ENCODE measurements at regions not wholly inside any gene's neighbourhood (a gene's known extent, or its start where the extent isn't known, plus 50 kb on each side); places are given as distances from the start of the nearest gene placed in this dataset.

DNA sequence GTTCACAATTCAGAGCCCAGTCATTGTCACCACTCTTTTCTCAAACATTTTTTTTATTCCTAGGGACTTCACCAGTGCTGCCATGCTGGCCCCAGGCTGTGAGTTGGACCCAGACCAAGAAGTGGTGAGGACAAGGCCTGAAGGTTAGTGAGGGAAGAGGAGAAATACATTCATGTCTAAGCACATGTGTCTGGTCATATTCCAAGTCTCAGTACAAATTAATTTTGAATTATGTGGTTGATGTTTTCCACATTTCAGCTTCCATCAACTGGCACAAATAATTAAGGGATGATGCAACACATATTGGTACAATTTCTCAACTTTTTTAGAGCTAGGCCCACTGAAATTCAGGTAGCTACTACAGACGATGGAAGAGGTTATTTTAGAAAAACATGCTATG lies 106.6 kb upstream of the UPP2 start:
- ATAC-seq (no peak), DNase-seq (no peak)
- H3K27me3 Mint-ChIP-seq, result peaks cover 0 to 5% (median 0%) of the 10 kb centered on the region in 5 donors
- no peaks in the 10 kb centered on the region for H3K4me1 Mint-ChIP-seq
- ChIA-PET POLR2A (no interaction called here), CTCF (interaction anchor here (0.6 to 1.3 kb wide), 3 partner anchors 22 to 503 kb away, joined by 3 to 4 read pairs (median 4); no protein-coding TSS in a partner anchor)
- H3K4me3 ChIP-seq (ENCODE audit: low read length), result no peak overlapping the region
- H3K9me3 Mint-ChIP-seq, result peaks cover 0 to 16% (median 3%) of the 10 kb centered on the region in 11 donors
- H3K4me3 Mint-ChIP-seq, result no peak overlapping the region
- H3K27ac Mint-ChIP-seq, result no peak overlapping the region
- H3K36me3 ChIP-seq (ENCODE audit: control insufficient read depth in 2 of 3, insufficient read depth in 3 of 3, low read length in 3 of 3), result no peaks in the 10 kb centered on the region
- no peaks in the 10 kb centered on the region for H3K9me3 ChIP-seq (ENCODE audit: control insufficient read depth in 2 of 3, low read length in 3 of 3)
- intact Hi-C loops (cut with micrococcal nuclease), result no loop called here
- H3K4me1 ChIP-seq (ENCODE audit: control insufficient read depth in 2 of 2, insufficient read depth in 2 of 2, low read length in 2 of 2), result no peaks in the 10 kb centered on the region
- H3K27ac ChIP-seq (ENCODE audit: low read depth, low read length), result no peak overlapping the region
- H3K27me3 ChIP-seq (ENCODE audit: control insufficient read depth in 2 of 2, insufficient read depth in 2 of 2, low read length in 2 of 2), result no peaks in the 10 kb centered on the region
- H3K36me3 Mint-ChIP-seq, result peaks cover 0 to 5% (median 3%) of the 10 kb centered on the region in 5 donors

GRCh38 chr2:157991932-157992331 lies 109.7 kb upstream of the UPP2 start:
- Mint-ChIP-seq H3K27ac (no peak overlapping the region), H3K9me3 (no peaks in the 10 kb centered on the region)
- CTCF ChIA-PET, result interaction anchor here (0.6 to 1.4 kb wide), 3 partner anchors 48 to 688 kb away, joined by 3 to 5 read pairs (median 4); no protein-coding TSS in a partner anchor

GRCh38 chr2:157990173-157990572 lies 111.5 kb upstream of the UPP2 start:
- Histone ChIP-seq H3K4me1 (ENCODE audit: control insufficient read depth in 2 of 2, insufficient read depth in 2 of 2, low read length in 2 of 2) (no peaks in the 10 kb centered on the region), H3K4me3 (ENCODE audit: low read length) (no peak overlapping the region), H3K27me3 (ENCODE audit: control insufficient read depth in 2 of 2, insufficient read depth in 2 of 2, low read length in 2 of 2) (no peaks in the 10 kb centered on the region), H3K36me3 (ENCODE audit: control insufficient read depth in 2 of 3, insufficient read depth in 3 of 3, low read length in 3 of 3) (no peaks in the 10 kb centered on the region), H3K9me3 (ENCODE audit: control insufficient read depth in 2 of 3, low read length in 3 of 3) (no peaks in the 10 kb centered on the region), H3K27ac (ENCODE audit: low read depth, low read length) (no peak overlapping the region)
- CTCF ChIA-PET, result no interaction called here
- Mint-ChIP-seq H3K9me3 (peaks cover 0 to 3% (median 0%) of the 10 kb centered on the region in 11 donors), H3K4me1 (no peaks in the 10 kb centered on the region), H3K27me3 (peaks cover 0 to 13% (median 5%) of the 10 kb centered on the region in 5 donors), H3K27ac (no peak overlapping the region), H3K4me3 (no peak overlapping the region), H3K36me3 (peaks cover 0 to 4% (median 0%) of the 10 kb centered on the region in 5 donors)
- no peak for DNase-seq
- ATAC-seq, result no peak
- intact Hi-C loops (cut with micrococcal nuclease), result no loop called here
- POLR2A ChIA-PET, result no interaction called here

More at GRCh38 chr2:157991932-157992331, 109.7 kb upstream of the UPP2 start:
- no peaks in the 10 kb centered on the region for H3K9me3 ChIP-seq (ENCODE audit: control insufficient read depth in 2 of 3, low read length in 3 of 3)
- H3K27ac ChIP-seq (ENCODE audit: low read depth, low read length), result no peak overlapping the region
- Mint-ChIP-seq H3K4me3 (no peak overlapping the region), H3K4me1 (no peaks in the 10 kb centered on the region), H3K36me3 (peaks cover 0 to 3% (median 0%) of the 10 kb centered on the region in 5 donors), H3K27me3 (peaks cover 0 to 6% (median 5%) of the 10 kb centered on the region in 5 donors)
- POLR2A ChIA-PET, result no interaction called here
- no peak overlapping the region for H3K4me3 ChIP-seq (ENCODE audit: low read length)
- H3K27me3 ChIP-seq (ENCODE audit: control insufficient read depth in 2 of 2, insufficient read depth in 2 of 2, low read length in 2 of 2), result no peaks in the 10 kb centered on the region
- intact Hi-C loops (cut with micrococcal nuclease), result no loop called here
- ATAC-seq, result no peak
- DNase-seq, result no peak
- H3K36me3 ChIP-seq (ENCODE audit: control insufficient read depth in 2 of 3, insufficient read depth in 3 of 3, low read length in 3 of 3), result no peaks in the 10 kb centered on the region
- no peaks in the 10 kb centered on the region for H3K4me1 ChIP-seq (ENCODE audit: control insufficient read depth in 2 of 2, insufficient read depth in 2 of 2, low read length in 2 of 2)

- Histone ChIP-seq H3K27me3 (ENCODE audit: control insufficient read depth in 2 of 2, insufficient read depth in 2 of 2, low read length in 2 of 2) (no peaks in the 10 kb centered on the region), H3K4me3 (ENCODE audit: low read length) (no peak overlapping the region), H3K27ac (ENCODE audit: low read depth, low read length) (no peak overlapping the region), H3K36me3 (ENCODE audit: control insufficient read depth in 2 of 3, insufficient read depth in 3 of 3, low read length in 3 of 3) (no peaks in the 10 kb centered on the region), H3K9me3 (ENCODE audit: control insufficient read depth in 2 of 3, low read length in 3 of 3) (no peaks in the 10 kb centered on the region), H3K4me1 (ENCODE audit: control insufficient read depth in 2 of 2, insufficient read depth in 2 of 2, low read length in 2 of 2) (no peaks in the 10 kb centered on the region)
- intact Hi-C loops (cut with micrococcal nuclease), result loop anchor here in 1 of 2 donors (1.0 kb wide), 2 partner anchors 212 to 497 kb away; no protein-coding TSS in a partner anchor
- peaks cover 0 to 13% (median 5%) of the 10 kb centered on the region in 5 donors for H3K27me3 Mint-ChIP-seq
- CTCF ChIA-PET, result interaction anchor here (0.6 kb wide), 1 partner anchor 18 kb away, joined by 3 read pairs; no protein-coding TSS in a partner anchor
- DNase-seq (no peak), ATAC-seq (no peak)
- no peaks in the 10 kb centered on the region for H3K4me1 Mint-ChIP-seq
- peaks cover 0 to 4% (median under 1%) of the 10 kb centered on the region in 11 donors for H3K9me3 Mint-ChIP-seq
- no peak overlapping the region for H3K27ac Mint-ChIP-seq
- H3K36me3 Mint-ChIP-seq, result peaks cover 0 to 4% (median under 1%) of the 10 kb centered on the region in 5 donors
- no peak overlapping the region for H3K4me3 Mint-ChIP-seq
- POLR2A ChIA-PET, result no interaction called here
Observed at GRCh38 chr2:157989227-157989626, 112.4 kb upstream of the UPP2 start.

DNA sequence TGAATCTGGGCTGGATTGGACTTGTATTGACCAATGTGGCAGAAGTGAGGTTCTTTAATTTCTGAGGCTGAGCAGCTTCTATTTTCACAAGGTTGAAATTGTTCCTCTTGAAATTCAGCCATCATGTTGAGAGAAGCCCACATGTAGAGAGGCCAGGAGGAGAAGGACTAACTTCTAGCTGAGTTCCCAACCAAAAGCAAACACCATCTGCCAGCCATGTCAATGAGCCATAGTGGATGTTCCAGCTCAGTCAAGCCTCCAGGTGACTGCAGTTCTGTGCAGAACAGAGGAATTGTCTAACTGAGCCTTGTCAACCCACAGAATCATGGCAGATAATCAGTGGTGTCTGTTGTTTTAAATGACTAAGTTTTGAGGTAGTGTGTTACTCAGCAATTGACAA lies 110.6 kb upstream of the ACVR1 start:
- no peak for ATAC-seq
- intact Hi-C loops (cut with micrococcal nuclease), result no loop called here
- no peaks in the 10 kb centered on the region for H3K9me3 ChIP-seq (ENCODE audit: control insufficient read depth in 2 of 3, low read length in 3 of 3)
- H3K27me3 ChIP-seq (ENCODE audit: control insufficient read depth in 2 of 2, insufficient read depth in 2 of 2, low read length in 2 of 2), result no peaks in the 10 kb centered on the region
- Mint-ChIP-seq H3K36me3 (peaks cover 0 to 18% (median 4%) of the 10 kb centered on the region in 5 donors), H3K27me3 (peaks cover 0 to 18% (median 6%) of the 10 kb centered on the region in 5 donors), H3K4me3 (no peak overlapping the region), H3K4me1 (no peaks in the 10 kb centered on the region), H3K9me3 (peaks cover 0 to 21% (median 6%) of the 10 kb centered on the region in 11 donors), H3K27ac (no peak overlapping the region)
- CTCF ChIA-PET, result no interaction called here
- no peaks in the 10 kb centered on the region for H3K36me3 ChIP-seq (ENCODE audit: control insufficient read depth in 2 of 3, insufficient read depth in 3 of 3, low read length in 3 of 3)
- no peaks in the 10 kb centered on the region for H3K4me1 ChIP-seq (ENCODE audit: control insufficient read depth in 2 of 2, insufficient read depth in 2 of 2, low read length in 2 of 2)
- POLR2A ChIA-PET, result interaction anchor here (0.6 kb wide), 1 partner anchor 680 kb away, joined by 3 read pairs; no protein-coding TSS in a partner anchor
- H3K27ac ChIP-seq (ENCODE audit: low read depth, low read length), result no peak overlapping the region
- H3K4me3 ChIP-seq (ENCODE audit: low read length), result no peak overlapping the region
- DNase-seq, result no peak

DNA sequence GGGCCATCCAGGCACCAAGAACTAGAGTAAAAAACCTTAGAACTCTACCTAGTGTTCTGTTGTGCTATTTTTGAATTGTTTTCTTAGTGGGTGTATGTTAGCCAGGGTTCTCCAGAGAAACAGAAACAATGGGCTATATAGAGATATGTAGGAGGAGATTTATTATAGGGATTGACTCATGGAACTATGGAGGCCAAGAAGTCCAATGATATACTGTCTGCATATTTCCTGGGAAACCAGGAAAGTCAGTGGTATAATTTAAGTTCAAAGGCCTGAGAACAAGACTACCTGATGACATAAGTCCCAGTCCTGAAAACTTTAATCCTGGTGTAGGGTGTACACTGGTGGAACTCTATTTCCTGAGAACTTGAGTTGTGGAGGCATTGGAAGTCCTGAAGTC lies 108.7 kb upstream of the ACVR1 start:
- H3K4me3 Mint-ChIP-seq, result no peak overlapping the region
- peaks cover 0 to 18% (median 4%) of the 10 kb centered on the region in 5 donors for H3K36me3 Mint-ChIP-seq
- Histone ChIP-seq H3K27me3 (ENCODE audit: control insufficient read depth in 2 of 2, insufficient read depth in 2 of 2, low read length in 2 of 2) (no peaks in the 10 kb centered on the region), H3K9me3 (ENCODE audit: control insufficient read depth in 2 of 3, low read length in 3 of 3) (peaks cover 0 to 7% (median 0%) of the 10 kb centered on the region in 3 experiments), H3K4me1 (ENCODE audit: control insufficient read depth in 2 of 2, insufficient read depth in 2 of 2, low read length in 2 of 2) (no peaks in the 10 kb centered on the region), H3K4me3 (ENCODE audit: low read length) (no peak overlapping the region), H3K36me3 (ENCODE audit: control insufficient read depth in 2 of 3, insufficient read depth in 3 of 3, low read length in 3 of 3) (no peaks in the 10 kb centered on the region), H3K27ac (ENCODE audit: low read depth, low read length) (no peak overlapping the region)
- POLR2A ChIA-PET, result no interaction called here
- ATAC-seq (no peak), DNase-seq (no peak)
- CTCF ChIA-PET, result no interaction called here
- H3K9me3 Mint-ChIP-seq, result peaks cover 0 to 34% (median 10%) of the 10 kb centered on the region in 11 donors
- no peak overlapping the region for H3K27ac Mint-ChIP-seq
- H3K4me1 Mint-ChIP-seq, result no peaks in the 10 kb centered on the region
- H3K27me3 Mint-ChIP-seq, result peaks cover 0 to 18% (median 6%) of the 10 kb centered on the region in 5 donors
- intact Hi-C loops (cut with micrococcal nuclease), result no loop called here

DNA sequence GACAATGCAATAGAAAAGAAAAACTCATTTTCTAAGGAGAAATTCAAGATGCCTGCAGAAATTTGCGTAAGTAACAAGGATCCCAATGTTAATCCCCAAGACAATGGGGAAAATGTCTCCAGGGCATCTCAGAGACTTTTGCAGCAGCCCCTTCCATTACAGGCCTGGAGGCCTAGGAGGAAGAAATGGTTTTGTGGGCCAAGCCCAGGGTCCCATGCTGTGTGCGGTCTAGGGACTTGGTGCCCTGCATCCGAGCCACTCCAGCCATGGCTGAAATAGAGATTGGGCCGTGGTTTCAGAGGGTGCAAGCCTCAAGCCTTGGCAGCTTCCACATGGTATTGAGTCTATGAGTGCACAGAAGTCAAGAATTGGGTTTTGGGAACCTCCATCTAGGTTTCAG lies 103.9 kb upstream of the ACVR1 start:
- no peaks in the 10 kb centered on the region for H3K36me3 ChIP-seq (ENCODE audit: control insufficient read depth in 2 of 3, insufficient read depth in 3 of 3, low read length in 3 of 3)
- ChIA-PET POLR2A (no interaction called here), CTCF (no interaction called here)
- no peak overlapping the region for H3K4me3 ChIP-seq (ENCODE audit: low read length)
- intact Hi-C loops (cut with micrococcal nuclease), result no loop called here
- H3K27me3 ChIP-seq (ENCODE audit: control insufficient read depth in 2 of 2, insufficient read depth in 2 of 2, low read length in 2 of 2), result no peaks in the 10 kb centered on the region
- peaks cover 0 to 35% (median 0%) of the 10 kb centered on the region in 5 donors for H3K36me3 Mint-ChIP-seq
- peaks cover 0 to 6% (median 0%) of the 10 kb centered on the region in 5 donors for H3K27me3 Mint-ChIP-seq
- H3K9me3 ChIP-seq (ENCODE audit: control insufficient read depth in 2 of 3, low read length in 3 of 3), result peaks cover 0 to 7% (median 0%) of the 10 kb centered on the region in 3 experiments
- no peak for ATAC-seq
- H3K27ac ChIP-seq (ENCODE audit: low read depth, low read length), result no peak overlapping the region
- H3K27ac Mint-ChIP-seq, result no peak overlapping the region
- no peaks in the 10 kb centered on the region for H3K4me1 ChIP-seq (ENCODE audit: control insufficient read depth in 2 of 2, insufficient read depth in 2 of 2, low read length in 2 of 2)
- no peak for DNase-seq
- peaks cover 0 to 54% (median 16%) of the 10 kb centered on the region in 11 donors for H3K9me3 Mint-ChIP-seq
- no peak overlapping the region for H3K4me3 Mint-ChIP-seq
- H3K4me1 Mint-ChIP-seq, result no peaks in the 10 kb centered on the region

Measured in naive thymus-derived CD4-positive, alpha-beta T cell (primary cell).